GM19324 (cell line): ENCODE measurements at regions not wholly inside any gene's neighbourhood (a gene's known extent, or its start where the extent isn't known, plus 50 kb on each side); places are given as distances from the start of the nearest gene placed in this dataset.

ENCODE experiments used
- ATAC-seq: cut with Tn5 transposase; IDR thresholded peaks from one replicate; pipeline ENCODE4 v1.9.1; 2021; ENCODE audit warnings: mild to moderate bottlenecking, moderate library complexity; ENCODE audit not compliant: unreplicated experiment, low FRiP score

DNA sequence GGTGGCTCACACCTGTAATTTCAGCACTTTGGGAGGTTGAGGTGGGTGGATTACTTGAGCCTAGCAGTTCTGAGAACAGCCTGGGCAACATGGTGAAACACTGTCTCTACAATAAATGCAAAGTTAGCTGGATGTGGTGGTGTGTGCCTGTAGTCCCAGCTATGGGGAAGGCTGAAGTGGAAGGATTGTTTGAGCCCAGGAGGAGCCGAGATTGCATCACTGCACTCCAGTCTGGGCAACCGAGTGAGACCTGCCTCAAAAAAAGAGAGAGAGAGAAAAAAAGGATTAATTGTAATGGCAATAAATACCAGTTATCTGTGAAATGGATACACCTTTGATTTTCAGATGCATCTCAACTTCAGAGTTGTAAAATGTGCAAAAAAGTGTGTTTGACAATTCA is 58.8 kb downstream of the SPRY1 start:
- no peak for ATAC-seq

DNA sequence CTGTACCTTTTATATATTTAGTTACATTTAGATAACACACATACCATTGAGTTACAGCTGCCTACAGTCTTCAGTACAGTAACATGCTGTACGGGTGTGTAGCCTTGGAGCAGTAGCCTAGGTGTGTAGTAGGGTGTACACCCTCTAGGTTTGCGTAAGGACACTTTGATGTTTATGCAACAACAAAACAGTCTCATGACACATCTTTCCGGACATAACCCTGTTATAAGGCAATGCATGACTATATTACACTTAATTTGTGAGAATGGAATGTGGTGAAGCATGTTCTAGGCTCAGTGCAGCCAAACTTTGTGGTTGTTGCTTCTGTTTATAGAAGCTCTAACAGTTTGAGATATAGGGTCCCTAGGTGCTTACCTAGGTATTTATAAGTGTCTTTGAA is 65.4 kb downstream of the SPRY1 start:
- ATAC-seq, result no peak

DNA sequence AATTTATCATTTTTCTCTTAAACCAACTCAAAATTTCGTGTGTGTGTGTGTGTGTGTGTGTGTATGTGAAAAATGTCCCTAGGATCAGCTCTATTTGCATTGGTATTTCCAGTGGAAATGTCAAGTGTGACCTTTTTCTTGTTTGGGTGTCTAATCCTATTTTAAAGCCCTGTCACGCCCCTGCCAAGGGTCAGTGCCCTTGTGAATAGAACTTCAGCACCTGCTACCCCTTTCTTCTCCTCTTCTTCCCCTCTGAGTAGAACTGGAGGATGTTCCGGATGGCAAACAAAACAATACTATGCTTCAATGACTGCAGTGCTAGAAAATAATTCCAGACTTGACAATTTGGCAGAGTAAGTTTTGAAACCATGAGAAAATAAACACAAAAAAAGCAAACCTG is 67.3 kb downstream of the SPRY1 start:
- ATAC-seq, result no peak

- no peak for ATAC-seq
These were observed 68.8 kb downstream of the SPRY1 start for GRCh38 chr4:123465416-123465815.

GRCh38 chr4:123466080-123466785 is 69.6 kb downstream of the SPRY1 start:
- no peak for ATAC-seq

DNA sequence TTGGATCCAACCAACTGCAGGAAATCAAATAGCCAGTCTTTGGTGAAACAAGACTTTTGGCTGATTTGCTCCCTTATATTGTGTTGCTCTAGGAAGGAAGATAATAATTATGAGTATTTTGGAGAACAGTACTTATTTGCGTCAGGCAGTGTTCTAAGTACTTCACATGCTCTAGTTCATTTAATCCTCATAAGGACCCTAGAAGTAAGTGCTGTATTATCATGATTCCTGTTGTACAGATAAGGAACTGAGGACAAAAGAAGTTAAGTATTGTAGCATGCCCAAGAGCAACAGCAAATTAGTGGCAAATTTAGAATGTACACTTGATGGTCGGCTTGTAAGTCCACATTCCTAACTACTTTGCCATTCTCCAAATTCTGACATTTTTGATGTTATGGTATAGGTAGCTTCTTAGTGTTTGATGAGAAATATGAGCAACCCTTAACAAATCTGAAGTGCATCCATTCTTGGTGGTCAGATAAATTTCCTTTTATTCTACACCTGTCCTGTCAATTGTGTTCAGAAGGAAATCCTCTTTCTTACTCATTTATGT is 72.0 kb downstream of the SPRY1 start:
- ATAC-seq, result no peak

GRCh38 chr4:123469245-123469644 is 72.7 kb downstream of the SPRY1 start:
- ATAC-seq, result no peak

DNA sequence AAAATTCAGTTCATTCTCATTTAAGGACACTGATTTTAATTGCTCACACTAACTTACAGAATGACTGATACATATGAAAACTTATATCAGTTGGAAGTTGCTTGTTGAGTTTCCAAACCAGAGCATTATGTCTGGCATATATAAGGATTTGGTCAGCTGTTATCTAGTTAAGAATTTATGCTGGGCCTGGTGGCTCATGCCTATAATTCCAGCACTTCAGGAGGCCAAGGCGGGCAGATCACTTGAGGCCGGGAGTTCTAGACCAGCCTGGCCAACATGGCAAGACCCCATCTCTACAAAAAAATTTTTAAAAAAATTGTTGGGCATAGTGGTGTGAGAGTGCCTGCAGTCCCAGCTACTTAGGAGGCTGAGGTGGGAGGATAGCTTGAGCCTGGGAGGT is 73.1 kb downstream of the SPRY1 start:
- no peak for ATAC-seq

GRCh38 chr4:123470640-123471039 is 74.0 kb downstream of the SPRY1 start:
- no peak for ATAC-seq

- no peak for ATAC-seq
These were observed 75.2 kb downstream of the SPRY1 start for GRCh38 chr4:123471655-123472369.

- ATAC-seq, result no peak
These were observed 78.2 kb downstream of the SPRY1 start for GRCh38 chr4:123474817-123475216.

DNA sequence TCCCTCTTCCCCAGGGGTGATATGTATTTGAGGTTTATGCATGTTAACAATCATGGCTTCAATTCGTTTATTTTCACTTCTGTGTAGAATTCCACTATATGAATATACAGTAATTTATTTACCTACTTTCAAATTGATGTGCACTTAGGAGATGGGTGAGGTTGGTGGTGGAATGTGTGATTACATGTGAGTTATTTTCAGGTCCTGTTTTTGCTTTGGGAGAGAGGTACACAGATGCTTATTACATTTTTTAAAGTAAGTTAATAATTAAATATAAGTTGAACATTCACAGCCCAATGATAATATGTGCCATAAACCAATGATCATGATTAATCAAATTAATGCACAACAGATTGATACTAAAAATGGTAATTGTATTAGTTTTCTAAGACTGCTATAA is 79.5 kb downstream of the SPRY1 start:
- no peak for ATAC-seq

- no peak for ATAC-seq
These were observed 81.2 kb downstream of the SPRY1 start for GRCh38 chr4:123477711-123478209.

- no peak for ATAC-seq
These were observed 82.3 kb downstream of the SPRY1 start for GRCh38 chr4:123478859-123479345.

GRCh38 chr4:123479944-123480343 is 83.3 kb downstream of the SPRY1 start:
- ATAC-seq, result no peak

- ATAC-seq, result no peak
These were observed 84.3 kb downstream of the SPRY1 start for GRCh38 chr4:123480706-123481418.

GRCh38 chr4:123481717-123482116 is 85.1 kb downstream of the SPRY1 start:
- no peak for ATAC-seq

DNA sequence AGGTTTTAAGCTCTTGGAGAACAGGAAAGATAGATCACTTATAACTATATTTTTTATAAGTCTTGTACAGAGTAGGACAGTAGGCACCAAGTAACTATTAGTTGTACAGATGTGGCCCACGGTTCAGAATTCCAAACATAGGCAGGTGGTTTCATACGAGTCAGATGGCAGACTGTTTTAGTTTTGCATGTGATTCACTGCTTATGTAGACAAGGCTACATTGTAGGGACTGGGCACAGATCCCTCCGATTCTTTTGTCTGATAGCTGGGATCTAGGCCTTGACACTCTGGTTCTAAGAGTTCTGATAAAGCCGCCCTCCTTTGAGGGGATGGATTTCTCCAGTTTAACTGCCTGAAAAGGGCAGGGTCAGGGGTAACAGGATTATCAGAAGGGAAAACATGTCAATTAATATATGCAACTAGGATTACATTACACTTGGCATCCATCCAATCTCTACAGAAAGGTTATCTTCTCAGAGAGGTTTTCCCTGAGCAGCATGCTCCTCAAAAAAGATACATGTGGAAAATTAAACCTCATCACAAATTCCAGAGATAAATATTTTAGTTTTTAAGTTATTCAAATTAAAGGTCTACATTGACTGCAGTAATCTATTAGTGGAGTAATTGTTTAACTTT is 87.8 kb downstream of the SPRY1 start:
- ATAC-seq, result no peak

- no peak for ATAC-seq
These were observed 89.0 kb downstream of the SPRY1 start for GRCh38 chr4:123485601-123486000.

DNA sequence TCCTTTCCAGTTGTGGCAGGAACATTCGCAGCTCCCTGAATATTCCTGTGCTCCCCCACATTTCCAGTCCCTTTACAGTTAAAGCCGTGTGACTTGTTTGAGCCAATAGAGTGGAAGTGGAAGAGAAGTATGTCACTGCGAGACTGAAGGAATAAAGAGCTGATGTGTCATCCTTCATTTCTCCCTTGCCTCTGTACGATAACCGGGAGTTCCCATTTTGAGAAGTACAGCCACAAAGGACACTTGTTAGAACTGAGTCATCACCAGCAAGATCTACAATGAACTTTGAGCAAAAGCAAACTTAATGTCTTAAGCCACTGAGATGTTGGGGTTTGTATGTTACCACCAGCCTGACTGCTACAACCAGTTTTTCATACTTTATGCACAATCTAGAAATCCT is 92.3 kb downstream of the SPRY1 start:
- ATAC-seq, result no peak
